Omental fat pad (tissue), 3 donors: ENCODE measurements at regions not wholly inside any gene's neighbourhood (a gene's known extent, or its start where the extent isn't known, plus 50 kb on each side); places are given as distances from the start of the nearest gene placed in this dataset.

Experiments
- ATAC-seq: fragments of 150-250 bp; one replicate; pipeline ENCODE4 v1.9.1; 2016; ENCODE audit warnings: mild to moderate bottlenecking, moderate library complexity; ENCODE audit not compliant: low FRiP score
- DNase-seq: peaks from one replicate; pipeline ENCODE4 v3.0.0-alpha.2; 2019; ENCODE audit warnings: low spot score
- TF ChIP-seq, protein P1 (sequence below), 3 donors: fragments of 450-650 bp; IDR thresholded peaks; one replicate each; pipeline ENCODE4 v1.5.1; 2016 to 2017; ENCODE audit warnings: antibody characterized with exemption in 3 of 3, mild to moderate bottlenecking in 3 of 3, moderate library complexity in 2 of 3

DNA sequence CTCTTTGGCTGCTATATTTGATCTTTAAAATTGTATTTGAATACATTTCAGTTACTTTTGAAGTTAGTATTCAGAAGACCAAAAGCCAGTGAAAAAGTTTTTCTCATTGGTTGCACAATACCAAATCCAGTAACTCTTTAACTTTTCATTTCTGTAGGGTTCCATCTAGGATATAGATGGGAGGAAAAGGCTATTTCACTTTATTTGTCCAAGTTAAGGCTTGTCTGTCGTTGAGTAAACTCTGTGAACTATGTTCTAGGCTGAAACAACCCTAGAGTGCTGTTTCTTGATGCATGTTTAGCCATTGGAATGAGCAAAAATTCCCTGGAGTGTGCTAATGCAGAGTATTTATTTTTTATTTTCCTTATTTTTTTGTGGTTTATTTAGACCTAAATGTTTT, 834.7 kb upstream of the KCND2 start:
- DNase-seq (no peak), ATAC-seq (no peak)
- TF ChIP-seq, protein P1, sequence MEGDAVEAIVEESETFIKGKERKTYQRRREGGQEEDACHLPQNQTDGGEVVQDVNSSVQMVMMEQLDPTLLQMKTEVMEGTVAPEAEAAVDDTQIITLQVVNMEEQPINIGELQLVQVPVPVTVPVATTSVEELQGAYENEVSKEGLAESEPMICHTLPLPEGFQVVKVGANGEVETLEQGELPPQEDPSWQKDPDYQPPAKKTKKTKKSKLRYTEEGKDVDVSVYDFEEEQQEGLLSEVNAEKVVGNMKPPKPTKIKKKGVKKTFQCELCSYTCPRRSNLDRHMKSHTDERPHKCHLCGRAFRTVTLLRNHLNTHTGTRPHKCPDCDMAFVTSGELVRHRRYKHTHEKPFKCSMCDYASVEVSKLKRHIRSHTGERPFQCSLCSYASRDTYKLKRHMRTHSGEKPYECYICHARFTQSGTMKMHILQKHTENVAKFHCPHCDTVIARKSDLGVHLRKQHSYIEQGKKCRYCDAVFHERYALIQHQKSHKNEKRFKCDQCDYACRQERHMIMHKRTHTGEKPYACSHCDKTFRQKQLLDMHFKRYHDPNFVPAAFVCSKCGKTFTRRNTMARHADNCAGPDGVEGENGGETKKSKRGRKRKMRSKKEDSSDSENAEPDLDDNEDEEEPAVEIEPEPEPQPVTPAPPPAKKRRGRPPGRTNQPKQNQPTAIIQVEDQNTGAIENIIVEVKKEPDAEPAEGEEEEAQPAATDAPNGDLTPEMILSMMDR (IDR thresholded peaks at IDR 0.05), result no peak

DNA sequence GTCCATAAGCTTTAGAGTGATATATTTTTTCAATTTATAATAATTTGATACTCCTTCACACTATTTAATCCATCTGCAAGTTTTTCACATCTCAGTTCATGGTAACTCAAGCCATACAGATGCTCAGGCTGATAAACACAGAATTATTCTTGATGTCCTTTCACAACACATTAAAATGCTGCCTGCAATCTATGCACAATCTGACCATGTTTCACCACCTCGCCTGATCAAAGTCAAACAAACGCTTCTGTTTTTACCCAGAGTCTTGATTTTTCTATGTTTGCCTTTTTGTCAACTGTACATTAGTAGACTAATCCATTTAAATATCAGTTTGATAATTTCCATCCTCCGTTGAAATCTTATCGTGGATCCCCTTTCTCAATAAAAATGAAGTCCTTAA, 833.8 kb upstream of the KCND2 start:
- TF ChIP-seq, protein P1 (IDR thresholded peaks at IDR 0.05), result no peak
- no peak for DNase-seq
- ATAC-seq, result no peak

DNA sequence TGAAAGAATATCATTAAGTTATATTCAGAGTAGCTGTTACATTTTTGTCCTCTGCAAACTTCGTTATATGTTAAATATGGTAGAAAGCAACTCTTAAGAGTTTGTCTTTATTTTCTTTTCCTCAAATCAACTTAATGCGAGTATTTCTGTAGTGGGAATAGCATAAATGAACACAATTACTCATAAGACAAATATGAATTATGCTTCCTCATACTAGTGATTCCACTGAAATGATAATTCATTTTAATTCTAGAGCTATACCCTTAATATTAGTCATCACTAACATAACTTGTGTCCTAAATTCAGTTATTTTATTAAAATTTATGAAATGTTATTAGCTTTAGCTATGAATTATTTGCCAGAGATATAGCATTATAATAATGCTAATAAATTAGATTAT, 820.6 kb upstream of the KCND2 start:
- TF ChIP-seq, protein P1 (IDR thresholded peaks at IDR 0.05), result no peak
- ATAC-seq (no peak), DNase-seq (no peak)

DNA sequence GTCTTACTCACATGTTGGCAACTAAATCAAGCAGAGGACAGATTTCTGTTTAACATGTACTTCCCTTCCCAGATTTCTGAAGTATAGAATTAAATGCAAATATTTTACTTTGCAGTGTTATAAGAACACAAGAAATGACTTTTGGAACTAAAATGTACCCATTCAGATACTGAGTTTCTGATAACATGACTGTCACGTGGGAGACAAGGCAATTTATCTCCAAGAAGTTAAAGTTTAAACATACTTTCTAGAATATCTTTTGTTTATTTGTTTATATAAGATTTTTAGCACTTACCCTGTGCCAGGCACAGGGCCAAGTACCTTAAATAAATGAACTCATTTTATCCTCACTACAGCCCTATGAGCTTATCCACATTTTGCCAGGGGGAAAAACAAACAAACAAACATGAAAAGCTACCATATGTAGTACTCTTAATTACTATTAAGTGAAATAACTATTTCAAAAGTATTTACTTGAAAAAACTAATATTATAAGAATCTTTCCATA, 807.1 kb upstream of the KCND2 start:
- ATAC-seq (no peak), DNase-seq (no peak)
- TF ChIP-seq, protein P1 (IDR thresholded peaks at IDR 0.05), result no peak

DNA sequence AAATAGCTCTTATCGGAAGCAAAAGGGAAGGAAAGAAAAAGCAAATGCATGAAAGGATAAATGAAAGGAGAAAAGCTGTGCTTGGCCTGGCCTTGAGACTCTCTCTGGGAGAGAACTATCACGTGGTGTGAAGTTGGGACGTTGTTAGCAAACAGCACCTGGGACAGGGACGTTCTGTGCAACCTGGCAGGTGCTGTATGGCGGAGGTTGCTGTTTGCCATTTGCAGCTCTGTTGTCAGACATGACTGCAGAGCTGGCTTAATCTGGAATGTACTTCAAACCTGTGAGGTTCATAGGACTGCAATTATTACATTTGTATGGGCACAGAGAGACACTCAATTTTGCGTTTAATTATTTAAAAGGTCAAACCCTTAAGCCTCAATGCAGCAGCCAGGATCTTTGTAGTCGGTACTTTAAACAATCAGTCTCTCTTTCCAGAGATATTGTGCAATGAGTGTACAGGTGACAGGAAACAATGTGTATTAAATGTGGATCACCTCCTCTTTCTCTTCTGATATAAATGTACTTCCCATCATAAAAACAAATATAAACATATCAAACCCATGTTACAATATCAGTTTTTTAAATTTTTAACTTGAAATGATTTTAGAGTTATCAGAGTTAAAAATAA, 800.5 kb upstream of the KCND2 start:
- ATAC-seq (no peak), DNase-seq (no peak)
- TF ChIP-seq, protein P1 (IDR thresholded peaks at IDR 0.05), result no peak

DNA sequence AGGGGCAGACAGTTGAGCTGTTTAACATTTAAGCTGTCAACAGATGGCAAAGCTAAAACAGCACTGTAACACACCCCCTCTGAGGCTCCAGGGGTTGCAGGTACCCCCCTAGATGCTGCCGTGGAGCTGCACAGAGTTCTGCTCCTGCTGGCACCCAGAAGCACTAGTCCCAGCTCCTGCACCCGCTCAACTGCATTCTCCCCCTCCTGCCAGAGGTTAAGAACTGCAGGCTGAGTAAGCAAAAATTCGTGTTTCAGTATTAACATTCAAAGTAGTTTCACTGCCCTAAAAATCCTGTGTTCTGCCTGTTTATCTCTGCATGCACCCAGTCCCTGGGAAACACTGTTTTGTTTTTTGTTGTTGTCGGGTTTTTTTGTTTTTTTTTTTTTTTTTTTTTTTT, 790.8 kb upstream of the KCND2 start:
- DNase-seq (no peak), ATAC-seq (no peak)
- TF ChIP-seq, protein P1 (IDR thresholded peaks at IDR 0.05), result no peak

DNA sequence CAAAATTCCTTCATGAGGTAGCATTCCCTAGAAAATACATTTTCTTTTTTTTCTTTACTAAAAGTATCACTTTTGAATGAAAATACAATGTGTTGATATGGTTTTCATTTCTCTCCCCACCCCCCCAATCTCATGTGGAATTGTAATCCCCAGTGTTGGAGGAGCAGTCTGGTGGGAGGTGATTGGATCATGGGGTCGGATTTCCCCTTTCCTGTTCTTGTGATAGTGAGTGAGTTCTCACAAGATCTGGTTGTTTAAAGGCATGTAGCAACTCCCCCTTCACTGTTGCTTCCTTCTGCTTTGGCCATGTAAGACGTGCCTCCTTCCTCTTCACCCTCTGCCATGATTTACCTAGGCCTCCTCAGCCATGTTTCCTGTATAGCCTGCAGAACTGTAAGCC, 790.3 kb upstream of the KCND2 start:
- TF ChIP-seq, protein P1 (IDR thresholded peaks at IDR 0.05), result no peak
- no peak for ATAC-seq
- DNase-seq, result no peak
